Gastrocnemius medialis (tissue), 4 donors: ENCODE measurements at regions not wholly inside any gene's neighbourhood (a gene's known extent, or its start where the extent isn't known, plus 50 kb on each side); places are given as distances from the start of the nearest gene placed in this dataset.

ENCODE experiments used
- ATAC-seq, 2 donors: fragments of 150-250 bp; one replicate each; pipeline ENCODE4 v1.9.1; 2016
- DNase-seq, 2 donors: peaks; one replicate each; pipeline ENCODE4 v3.0.0-alpha.2; 2019
- H3K27ac ChIP-seq, 4 donors: fragments of 200-600 bp; sonication (generic); 1 replicate in 1 of 4; 2 replicates in 3 of 4; pipeline ENCODE4 v1.5.1; 2016 to 2018; ENCODE audit warnings: mild to moderate bottlenecking in 2 of 4, moderate library complexity in 1 of 4
- H3K27me3 ChIP-seq, 3 donors: fragments of 200-600 bp; sonication (generic) in 2 of 3; 1 replicate in 1 of 3; 2 replicates in 2 of 3; pipeline versions ENCODE4 v1.5.1 to v1.6.0; 2016 to 2019; ENCODE audit warnings: mild to moderate bottlenecking in 1 of 3, moderate library complexity in 1 of 3
- H3K36me3 ChIP-seq, 2 donors: fragments of 200-600 bp; sonication (generic) in 1 of 2; one replicate each; pipeline ENCODE4 v1.5.1; 2017 to 2018
- H3K4me1 ChIP-seq, 2 donors: fragments of 200-600 bp; sonication (generic) in 1 of 2; one replicate each; pipeline ENCODE4 v1.5.1; 2016 to 2017; ENCODE audit warnings: mild to moderate bottlenecking in 2 of 2
- H3K4me3 ChIP-seq, 4 donors: fragments of 200-600 bp; sonication (generic) in 3 of 4; 1 replicate in 1 of 4; 2 replicates in 3 of 4; pipeline ENCODE4 v1.5.1; 2016 to 2019; ENCODE audit warnings: mild to moderate bottlenecking in 2 of 4
- H3K9me3 ChIP-seq, 3 donors: fragments of 200-600 bp; sonication (generic) in 2 of 3; 1 replicate in 1 of 3; 2 replicates in 2 of 3; pipeline ENCODE4 v1.5.1; 2016 to 2019
- POLR2A ChIP-seq, 2 donors: fragments of 450-650 bp; IDR thresholded peaks; one replicate each; pipeline ENCODE4 v1.6.1; 2017; ENCODE audit warnings: antibody characterized with exemption in 2 of 2, mild to moderate bottlenecking in 2 of 2, moderate library complexity in 2 of 2
- in situ Hi-C, 4 donors: fragments of 200-750 bp; cut with MboI; loops; one replicate each; pipeline versions ENCODE4 v1.15.0 to v1.8.0; 2017; ENCODE audit warnings: low sequenced_read_pairs in 4 of 4
- intact Hi-C: fragments of 100-400 bp; cut with DNase I; formaldehyde crosslinking; loops from one replicate; pipeline ENCODE4 v1.15.1; 2023; ENCODE audit warnings: low total_unique reads
- TF ChIP-seq, protein P1 (sequence below), 5 experiments: fragments of 450-650 bp in 3 of 5; fragments of 200-600 bp in 2 of 5; sonication (generic) in 2 of 5; IDR thresholded peaks in 4 of 5; conservative IDR thresholded peaks in 1 of 5; 1 replicate in 4 of 5; 2 replicates in 1 of 5; pipeline ENCODE4 v1.5.1; 2016 to 2019; ENCODE audit warnings: antibody characterized with exemption in 5 of 5, mild to moderate bottlenecking in 3 of 5, moderate library complexity in 3 of 5

DNA sequence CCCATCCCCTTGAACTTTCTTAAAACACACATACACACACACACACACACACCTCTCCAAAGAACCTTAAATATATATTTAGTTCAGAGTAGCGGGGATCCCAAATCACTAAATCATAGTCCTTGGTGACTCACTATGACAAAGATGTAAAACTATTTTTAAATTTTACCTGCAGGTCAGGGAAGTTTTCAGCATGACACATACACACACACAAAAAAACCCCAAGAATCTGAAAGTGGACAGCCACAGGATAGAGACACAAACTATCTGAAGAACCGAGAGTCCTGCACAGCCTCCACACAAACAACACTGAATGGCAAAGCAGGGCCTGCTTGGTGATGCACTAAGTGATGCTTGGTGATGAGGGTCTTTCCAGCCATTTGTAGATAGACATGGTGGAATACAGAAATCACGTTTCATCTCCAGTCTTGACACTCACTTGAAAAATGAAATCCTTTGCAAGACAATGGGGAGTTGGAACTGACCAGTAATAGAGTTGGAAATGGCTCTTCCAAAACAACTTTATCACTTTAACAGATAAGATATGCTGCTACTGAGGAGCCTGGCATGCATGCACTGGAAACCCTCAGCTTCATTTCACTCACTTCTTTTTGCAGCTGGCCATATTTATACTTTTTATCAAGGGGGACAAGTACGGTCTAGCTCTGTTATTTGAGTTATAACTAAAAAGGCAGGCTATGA is 307.3 kb downstream of the RAPGEF2 start:
- in situ Hi-C loops (no loop called here), intact Hi-C loops (no loop called here)
- H3K27ac ChIP-seq: no peak overlapping the region
- H3K9me3 ChIP-seq: no peaks in the 10 kb centered on the region
- ATAC-seq: no peak
- no peaks in the 10 kb centered on the region for H3K36me3 ChIP-seq
- no peaks in the 10 kb centered on the region for H3K4me1 ChIP-seq
- no peaks in the 10 kb centered on the region for H3K27me3 ChIP-seq
- TF ChIP-seq POLR2A (IDR thresholded peaks at IDR 0.05): no peak
- TF ChIP-seq, protein P1, sequence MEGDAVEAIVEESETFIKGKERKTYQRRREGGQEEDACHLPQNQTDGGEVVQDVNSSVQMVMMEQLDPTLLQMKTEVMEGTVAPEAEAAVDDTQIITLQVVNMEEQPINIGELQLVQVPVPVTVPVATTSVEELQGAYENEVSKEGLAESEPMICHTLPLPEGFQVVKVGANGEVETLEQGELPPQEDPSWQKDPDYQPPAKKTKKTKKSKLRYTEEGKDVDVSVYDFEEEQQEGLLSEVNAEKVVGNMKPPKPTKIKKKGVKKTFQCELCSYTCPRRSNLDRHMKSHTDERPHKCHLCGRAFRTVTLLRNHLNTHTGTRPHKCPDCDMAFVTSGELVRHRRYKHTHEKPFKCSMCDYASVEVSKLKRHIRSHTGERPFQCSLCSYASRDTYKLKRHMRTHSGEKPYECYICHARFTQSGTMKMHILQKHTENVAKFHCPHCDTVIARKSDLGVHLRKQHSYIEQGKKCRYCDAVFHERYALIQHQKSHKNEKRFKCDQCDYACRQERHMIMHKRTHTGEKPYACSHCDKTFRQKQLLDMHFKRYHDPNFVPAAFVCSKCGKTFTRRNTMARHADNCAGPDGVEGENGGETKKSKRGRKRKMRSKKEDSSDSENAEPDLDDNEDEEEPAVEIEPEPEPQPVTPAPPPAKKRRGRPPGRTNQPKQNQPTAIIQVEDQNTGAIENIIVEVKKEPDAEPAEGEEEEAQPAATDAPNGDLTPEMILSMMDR (IDR thresholded peaks at IDR 0.05 in 4 of 5, conservative IDR thresholded peaks at IDR 0.05 in 1 of 5): no peak
- H3K4me3 ChIP-seq: no peak overlapping the region
- DNase-seq: no peak

DNA sequence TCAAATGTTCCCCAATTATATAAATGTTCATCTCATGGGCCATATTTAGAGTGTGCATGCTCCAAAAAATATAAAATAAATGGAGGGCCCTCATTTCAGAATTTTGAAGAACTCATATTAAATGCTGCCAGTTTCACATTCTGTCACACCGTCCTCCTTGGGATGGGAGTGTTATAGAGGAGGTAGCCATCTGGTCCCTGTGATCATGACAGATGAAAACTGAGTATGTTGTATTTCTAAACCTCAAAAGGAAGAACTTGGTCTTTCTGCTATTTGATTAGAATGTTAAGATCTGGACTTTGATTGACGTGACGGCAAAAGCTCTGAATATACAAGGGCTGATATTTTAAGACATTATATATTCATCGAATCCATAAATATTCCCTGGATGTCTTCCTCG is 308.0 kb downstream of the RAPGEF2 start:
- intact Hi-C loops: no loop called here

DNA sequence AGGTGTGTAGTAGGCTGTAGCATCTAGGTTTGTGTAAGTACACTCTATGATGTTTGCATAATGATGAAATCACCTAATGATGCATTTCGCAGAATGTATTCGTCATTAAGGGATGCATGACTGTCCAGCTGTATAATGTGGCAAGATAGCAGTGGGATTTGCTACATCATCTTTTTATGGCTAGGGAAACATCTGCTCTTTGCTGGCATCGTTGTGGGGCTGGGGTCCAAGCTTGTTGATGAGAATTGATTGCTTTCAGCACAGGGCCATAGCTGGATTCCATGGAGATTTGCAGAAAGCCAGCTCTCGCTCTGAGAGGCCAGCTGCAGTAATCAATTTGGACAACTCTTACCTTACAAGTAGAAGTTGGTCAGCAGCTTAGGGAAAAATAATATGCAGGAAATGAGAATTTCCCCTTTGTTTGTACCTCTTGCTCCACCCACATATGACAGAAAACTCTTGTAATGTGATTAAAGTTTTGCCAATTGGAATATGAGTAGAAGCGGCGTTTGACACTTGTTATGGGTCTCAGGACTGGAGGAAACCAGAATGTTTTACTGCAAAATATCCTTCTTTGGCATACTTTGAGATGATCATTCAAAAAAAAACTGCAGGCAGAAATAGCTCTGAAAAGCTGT is 310.5 kb downstream of the RAPGEF2 start:
- no peak overlapping the region for H3K4me3 ChIP-seq
- in situ Hi-C loops (no loop called here), intact Hi-C loops (no loop called here)
- H3K27ac ChIP-seq: no peak overlapping the region
- TF ChIP-seq, protein P1 (IDR thresholded peaks at IDR 0.05 in 4 of 5, conservative IDR thresholded peaks at IDR 0.05 in 1 of 5): no peak
- TF ChIP-seq POLR2A (IDR thresholded peaks at IDR 0.05): no peak
- no peaks in the 10 kb centered on the region for H3K9me3 ChIP-seq
- ATAC-seq (peak in 1 of 2 donors; percentile 47), DNase-seq (no peak)
- no peaks in the 10 kb centered on the region for H3K27me3 ChIP-seq
- H3K4me1 ChIP-seq: no peaks in the 10 kb centered on the region
- no peaks in the 10 kb centered on the region for H3K36me3 ChIP-seq

More for the DNA sequence above, 308.0 kb downstream of the RAPGEF2 start:
- in situ Hi-C loops: no loop called here
- Histone ChIP-seq H3K36me3 (no peaks in the 10 kb centered on the region), H3K9me3 (no peaks in the 10 kb centered on the region), H3K27me3 (no peaks in the 10 kb centered on the region), H3K27ac (no peak overlapping the region), H3K4me1 (no peaks in the 10 kb centered on the region), H3K4me3 (no peak overlapping the region)
- ATAC-seq (no peak), DNase-seq (no peak)
- TF ChIP-seq, protein P1 (IDR thresholded peaks at IDR 0.05 in 4 of 5, conservative IDR thresholded peaks at IDR 0.05 in 1 of 5): no peak
- no peak for TF ChIP-seq POLR2A (IDR thresholded peaks at IDR 0.05)

DNA sequence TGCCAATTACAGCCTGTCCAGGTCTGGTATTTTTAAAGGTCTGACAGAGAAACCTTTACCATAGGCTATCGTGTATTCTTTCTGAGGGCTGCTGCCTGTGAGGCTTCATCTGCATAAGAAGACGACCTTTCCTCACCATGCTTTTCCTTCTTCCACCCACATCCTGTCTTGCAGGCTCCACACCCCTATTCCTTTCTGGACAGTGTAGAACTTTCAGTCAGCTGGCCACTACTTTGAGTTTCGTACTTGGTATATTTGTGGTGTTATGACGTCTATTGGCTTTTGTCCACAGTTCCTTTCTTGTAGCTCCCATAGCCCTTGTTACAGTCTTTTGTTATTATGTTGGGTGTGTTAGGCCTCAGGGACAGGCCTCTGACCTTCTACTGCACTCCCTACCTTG is 311.4 kb downstream of the RAPGEF2 start:
- H3K27me3 ChIP-seq: no peaks in the 10 kb centered on the region
- in situ Hi-C loops (no loop called here), intact Hi-C loops (no loop called here)
- H3K27ac ChIP-seq: no peak overlapping the region
- TF ChIP-seq, protein P1 (IDR thresholded peaks at IDR 0.05 in 4 of 5, conservative IDR thresholded peaks at IDR 0.05 in 1 of 5): no peak
- no peak for TF ChIP-seq POLR2A (IDR thresholded peaks at IDR 0.05)
- H3K4me1 ChIP-seq: no peaks in the 10 kb centered on the region
- H3K9me3 ChIP-seq: no peaks in the 10 kb centered on the region
- ATAC-seq (no peak), DNase-seq (no peak)
- H3K4me3 ChIP-seq: no peak overlapping the region
- no peaks in the 10 kb centered on the region for H3K36me3 ChIP-seq
